Activated CD4-positive, alpha-beta memory T cell treated with anti-CD3 and anti-CD28 coated beads for 36 hours (primary cell): ENCODE measurements at regions not wholly inside any gene's neighbourhood (a gene's known extent, or its start where the extent isn't known, plus 50 kb on each side); places are given as distances from the start of the nearest gene placed in this dataset.
"Not testable (repeated sequence)": the region's sequence is repeated elsewhere in the genome, so short reads cannot be mapped to it uniquely, and the experiment has no call there.

Experiments
- CTCF ChIA-PET: fragments of 350-600 bp; sonication (Branson Sonifier 250); formaldehyde crosslinking; loops from one replicate; lab custom pipeline; 2021; ENCODE audit warnings: antibody characterized with exemption, inconsistent platforms; lab: Charles Lee
- POLR2A ChIA-PET: fragments of 350-600 bp; sonication (Branson Sonifier 250); formaldehyde crosslinking; loops from one replicate; lab custom pipeline; 2021; ENCODE audit warnings: antibody characterized with exemption; lab: Charles Lee
- DNase-seq: peaks from one replicate; pipeline ENCODE4 v3.0.0-alpha.2; 2020
- H3K27ac Mint-ChIP-seq: one replicate; pipeline ENCODE4 v1.8.0; 2021; ENCODE audit warnings: mixed read lengths
- H3K27me3 Mint-ChIP-seq: one replicate; pipeline ENCODE4 v1.8.0; 2021; ENCODE audit warnings: mixed read lengths
- H3K36me3 Mint-ChIP-seq: one replicate; pipeline ENCODE4 v1.8.0; 2021; ENCODE audit warnings: mixed read lengths
- H3K4me1 Mint-ChIP-seq: one replicate; pipeline ENCODE4 v1.8.0; 2021; ENCODE audit warnings: low read depth, mixed read lengths
- H3K4me3 Mint-ChIP-seq: one replicate; pipeline ENCODE4 v1.8.0; 2021; ENCODE audit warnings: mild to moderate bottlenecking, mixed read lengths
- H3K9me3 Mint-ChIP-seq: one replicate; pipeline ENCODE4 v1.8.0; 2021; ENCODE audit warnings: mixed read lengths
- intact Hi-C: fragments of 100-400 bp; cut with micrococcal nuclease; formaldehyde crosslinking; loops from one replicate; pipeline ENCODE4 v1.15.1; 2023

GRCh38 chr15:21692471-21693102 lies 184.9 kb downstream of the POTEB start:
- H3K27ac Mint-ChIP-seq, DNase-seq, H3K36me3 Mint-ChIP-seq, H3K4me3 Mint-ChIP-seq, intact Hi-C loops, H3K4me1 Mint-ChIP-seq, POLR2A ChIA-PET, H3K27me3 Mint-ChIP-seq, H3K9me3 Mint-ChIP-seq, CTCF ChIA-PET: not testable (repeated sequence)

- POLR2A ChIA-PET, CTCF ChIA-PET: not testable (repeated sequence)
These were observed 216.6 kb upstream of the POTEB3 start for GRCh38 chr15:21656798-21657397.

DNA sequence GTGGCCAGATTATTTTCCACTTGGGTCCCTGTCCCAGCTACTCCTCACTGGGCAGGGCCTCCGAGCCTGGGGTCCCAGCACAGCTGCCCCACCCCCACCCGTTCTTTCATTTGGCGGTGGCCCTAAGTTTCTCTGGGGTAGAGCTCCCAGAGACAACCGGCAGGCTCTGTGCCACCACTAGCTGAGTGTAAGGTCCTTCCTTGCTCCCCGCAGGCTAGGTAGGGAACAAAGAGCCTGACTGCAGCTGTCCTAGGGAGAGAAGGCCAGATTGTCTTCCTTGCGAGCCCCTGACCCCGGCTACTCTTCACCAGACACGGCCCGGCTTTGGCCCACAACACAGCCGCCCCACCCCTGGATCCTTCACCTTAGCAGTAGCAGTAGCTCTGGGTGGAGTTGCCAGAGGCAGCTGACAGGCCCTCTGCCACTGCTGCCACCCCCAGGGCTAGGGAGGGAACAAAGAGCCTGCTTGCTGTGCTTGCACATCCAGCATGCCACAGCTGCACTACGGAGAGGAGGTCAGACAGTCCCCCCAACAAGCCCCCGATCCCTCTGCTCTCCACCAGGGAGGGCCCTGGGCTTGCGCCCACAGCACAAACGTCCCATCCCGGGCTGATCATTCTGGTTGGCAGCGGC lies 215.9 kb upstream of the POTEB3 start:
- H3K4me3 Mint-ChIP-seq, H3K27me3 Mint-ChIP-seq, H3K9me3 Mint-ChIP-seq, H3K36me3 Mint-ChIP-seq, POLR2A ChIA-PET, intact Hi-C loops, H3K4me1 Mint-ChIP-seq, CTCF ChIA-PET, H3K27ac Mint-ChIP-seq, DNase-seq: not testable (repeated sequence)

More at GRCh38 chr15:21656798-21657397, 216.6 kb upstream of the POTEB3 start:
- H3K4me1 Mint-ChIP-seq, intact Hi-C loops, H3K9me3 Mint-ChIP-seq, DNase-seq, H3K36me3 Mint-ChIP-seq, H3K27ac Mint-ChIP-seq, H3K4me3 Mint-ChIP-seq, H3K27me3 Mint-ChIP-seq: not testable (repeated sequence)

DNA sequence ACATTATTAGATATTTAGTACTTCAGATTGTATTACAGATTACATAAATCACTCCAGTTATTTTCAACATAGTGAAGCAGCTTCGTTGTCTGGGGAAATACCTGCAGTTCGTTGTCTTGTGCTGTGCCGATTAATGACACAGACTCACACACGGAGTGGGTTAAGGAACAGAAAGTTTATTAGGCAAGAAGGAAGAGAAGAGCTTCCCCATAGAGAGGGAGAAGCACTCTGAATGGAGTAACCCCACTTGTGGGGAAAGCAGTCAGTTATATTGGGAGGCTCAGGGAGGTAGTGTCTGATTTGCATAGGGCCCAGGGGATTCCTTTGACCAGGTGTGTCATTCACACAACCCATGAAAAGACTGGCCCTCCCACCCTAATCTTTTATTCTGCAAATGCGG lies 213.4 kb upstream of the POTEB3 start:
- intact Hi-C loops, H3K36me3 Mint-ChIP-seq, CTCF ChIA-PET, H3K9me3 Mint-ChIP-seq, H3K4me3 Mint-ChIP-seq, H3K4me1 Mint-ChIP-seq, H3K27me3 Mint-ChIP-seq, H3K27ac Mint-ChIP-seq, DNase-seq, POLR2A ChIA-PET: not testable (repeated sequence)

DNA sequence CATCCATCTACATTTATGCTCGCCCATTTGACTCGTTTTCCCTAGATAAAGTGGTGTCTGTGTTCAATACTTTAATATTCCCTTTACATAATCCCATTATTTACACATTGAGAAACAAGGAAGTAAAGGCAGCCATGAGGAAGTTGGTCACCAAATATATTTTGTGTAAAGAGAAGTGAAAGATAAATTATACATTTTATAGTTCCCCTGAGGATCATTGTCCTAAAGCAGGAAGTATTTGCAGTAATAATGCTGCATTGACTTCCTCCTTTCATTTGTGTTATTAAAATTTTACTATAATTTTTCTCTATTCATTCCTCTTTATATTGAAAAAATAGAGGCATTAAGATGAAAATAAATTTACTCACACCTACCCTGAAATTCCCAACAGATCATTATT lies 198.5 kb upstream of the POTEB3 start:
- H3K27me3 Mint-ChIP-seq, POLR2A ChIA-PET, H3K4me1 Mint-ChIP-seq, CTCF ChIA-PET, H3K4me3 Mint-ChIP-seq, H3K9me3 Mint-ChIP-seq, intact Hi-C loops, H3K27ac Mint-ChIP-seq, DNase-seq, H3K36me3 Mint-ChIP-seq: not testable (repeated sequence)

DNA sequence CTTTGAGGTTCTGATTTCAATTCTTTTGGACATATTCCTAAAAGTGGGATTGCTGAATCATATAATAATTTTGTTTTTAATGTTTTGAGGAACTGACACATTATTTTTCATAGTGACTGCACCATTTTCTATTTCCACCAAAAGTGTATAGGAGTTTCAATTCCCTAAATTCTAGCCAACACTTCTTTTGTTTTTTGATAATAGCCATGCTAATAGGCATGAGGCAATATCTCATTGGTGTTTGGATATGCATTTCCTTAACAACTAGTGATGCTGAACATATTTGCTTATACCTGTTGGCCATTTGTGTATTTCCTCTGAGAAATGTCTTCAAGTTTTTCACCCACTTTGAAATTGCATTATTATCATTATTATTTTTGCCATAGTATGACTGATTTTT lies 186.4 kb upstream of the POTEB3 start:
- H3K9me3 Mint-ChIP-seq, DNase-seq, intact Hi-C loops, POLR2A ChIA-PET, H3K27ac Mint-ChIP-seq, H3K36me3 Mint-ChIP-seq, H3K4me1 Mint-ChIP-seq, H3K4me3 Mint-ChIP-seq, CTCF ChIA-PET, H3K27me3 Mint-ChIP-seq: not testable (repeated sequence)

DNA sequence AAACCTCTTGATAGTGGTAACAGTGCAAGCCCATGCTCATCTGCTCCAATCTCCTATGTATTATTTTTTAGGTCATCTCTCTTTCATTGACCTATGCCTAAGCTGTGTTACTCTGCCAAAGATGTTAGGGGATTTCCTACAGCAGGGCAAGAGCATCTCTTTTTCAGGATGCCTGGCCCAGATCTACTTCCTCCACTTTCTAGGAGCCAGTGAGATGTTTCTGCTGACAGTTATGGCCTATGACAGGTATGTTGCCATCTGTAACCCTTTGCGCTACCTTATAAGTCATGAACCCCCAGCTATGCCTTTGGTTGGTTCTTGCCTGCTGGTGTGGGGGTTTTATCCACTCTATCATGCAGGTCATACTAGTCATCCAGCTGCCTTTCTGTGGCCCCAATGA lies 168.9 kb upstream of the POTEB3 start:
- H3K4me3 Mint-ChIP-seq, H3K27ac Mint-ChIP-seq, H3K36me3 Mint-ChIP-seq, intact Hi-C loops, CTCF ChIA-PET, POLR2A ChIA-PET, DNase-seq, H3K4me1 Mint-ChIP-seq, H3K27me3 Mint-ChIP-seq, H3K9me3 Mint-ChIP-seq: not testable (repeated sequence)

DNA sequence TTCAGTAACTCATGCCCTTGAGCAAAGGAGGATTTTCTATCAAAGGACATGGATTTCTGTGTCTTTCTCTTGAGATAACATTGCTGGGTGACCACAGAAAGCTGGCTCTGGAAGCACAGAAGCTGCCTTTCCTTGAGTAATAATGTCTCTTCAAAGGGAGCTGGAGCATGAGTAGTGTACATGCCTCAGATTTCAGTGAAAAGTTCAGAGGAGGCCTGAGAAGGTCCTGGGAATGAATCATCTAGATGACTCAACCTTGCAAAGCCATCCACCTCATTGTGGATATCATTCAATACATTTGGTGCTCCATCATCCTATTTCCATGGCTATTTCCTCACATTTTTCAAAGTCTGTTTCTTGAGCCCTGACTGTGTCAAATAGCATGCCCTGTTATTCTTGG lies 125.1 kb upstream of the POTEB3 start:
- H3K9me3 Mint-ChIP-seq, H3K4me1 Mint-ChIP-seq, H3K27me3 Mint-ChIP-seq, intact Hi-C loops, DNase-seq, H3K4me3 Mint-ChIP-seq, CTCF ChIA-PET, POLR2A ChIA-PET, H3K36me3 Mint-ChIP-seq, H3K27ac Mint-ChIP-seq: not testable (repeated sequence)

DNA sequence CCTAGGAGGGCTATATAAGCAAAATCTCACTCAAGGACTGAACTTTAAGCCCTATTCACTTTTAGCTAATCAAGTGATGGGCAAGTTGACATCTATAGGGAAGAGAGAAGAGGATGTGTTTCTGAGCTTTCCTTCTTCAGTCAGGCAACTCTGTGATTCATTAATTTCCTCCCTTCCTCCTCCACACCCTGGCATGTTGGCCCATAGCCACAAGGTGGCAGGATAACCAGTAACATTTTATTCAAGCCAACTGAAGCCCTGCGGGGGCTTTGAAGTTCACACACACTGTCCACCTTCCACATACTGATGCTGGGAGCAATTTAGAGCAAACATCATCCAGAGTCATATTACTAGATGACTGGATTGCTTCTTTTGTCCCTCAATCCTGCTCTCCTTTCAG lies 111.5 kb upstream of the POTEB3 start:
- CTCF ChIA-PET, POLR2A ChIA-PET, H3K27ac Mint-ChIP-seq, H3K9me3 Mint-ChIP-seq, H3K4me1 Mint-ChIP-seq, intact Hi-C loops, DNase-seq, H3K27me3 Mint-ChIP-seq, H3K4me3 Mint-ChIP-seq, H3K36me3 Mint-ChIP-seq: not testable (repeated sequence)

DNA sequence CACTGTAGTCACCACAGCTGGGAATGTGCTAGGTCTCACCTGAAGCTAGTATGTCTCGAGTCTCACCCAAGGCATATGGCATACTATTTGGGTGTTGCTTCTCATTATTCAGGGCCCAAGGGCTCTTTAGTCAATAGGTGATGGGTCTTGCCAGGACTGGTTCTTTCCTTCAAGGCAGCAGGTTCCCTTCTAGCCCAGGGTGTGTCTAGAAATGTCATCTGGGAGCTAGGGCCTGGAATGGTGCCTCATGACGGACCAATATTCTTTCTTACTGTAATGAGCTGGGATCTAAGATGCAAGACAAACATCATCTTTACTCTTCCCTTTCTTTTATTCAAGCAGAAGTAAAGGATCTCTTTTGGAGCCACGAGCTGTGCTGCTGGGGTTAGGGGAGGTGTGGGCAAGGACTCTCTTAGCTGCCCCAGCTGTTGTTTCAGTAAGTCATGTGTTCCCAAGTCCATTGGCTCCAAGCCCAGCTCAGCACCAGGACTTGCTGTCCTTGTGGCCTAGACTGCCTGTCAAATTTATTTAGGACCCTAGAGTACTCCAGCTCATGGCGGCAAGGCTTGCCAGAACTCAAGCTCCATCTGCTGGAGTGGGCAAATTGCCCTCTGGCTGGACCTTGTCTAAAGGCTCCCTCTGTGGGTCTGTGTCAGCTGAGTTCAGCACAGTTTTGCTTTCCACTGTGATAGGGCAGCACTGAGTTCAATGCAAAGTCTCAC lies 106.0 kb upstream of the POTEB3 start:
- H3K4me1 Mint-ChIP-seq, H3K4me3 Mint-ChIP-seq, H3K27ac Mint-ChIP-seq, DNase-seq, H3K27me3 Mint-ChIP-seq, POLR2A ChIA-PET, H3K9me3 Mint-ChIP-seq, H3K36me3 Mint-ChIP-seq, intact Hi-C loops, CTCF ChIA-PET: not testable (repeated sequence)

DNA sequence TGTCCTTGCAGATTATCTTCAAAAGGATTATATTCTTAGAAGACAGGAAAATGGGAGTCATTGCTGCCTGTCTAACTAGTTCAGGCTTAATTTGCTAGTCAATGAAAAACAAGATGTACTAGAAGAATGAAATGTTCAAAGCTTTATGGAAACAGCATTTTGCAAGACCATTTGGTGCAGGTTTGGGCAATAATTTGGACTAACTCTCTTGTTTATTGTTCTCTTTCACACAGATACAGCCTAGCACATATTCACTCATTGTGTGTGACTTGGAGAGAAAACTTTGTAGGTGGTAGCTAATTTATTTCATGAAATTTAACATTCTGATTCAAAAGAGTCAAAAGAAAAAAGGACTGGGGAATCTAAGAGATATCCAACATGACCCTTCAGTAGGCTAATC lies 92.5 kb upstream of the POTEB3 start:
- H3K27me3 Mint-ChIP-seq, H3K4me1 Mint-ChIP-seq, POLR2A ChIA-PET, H3K36me3 Mint-ChIP-seq, H3K4me3 Mint-ChIP-seq, H3K9me3 Mint-ChIP-seq, intact Hi-C loops, H3K27ac Mint-ChIP-seq, CTCF ChIA-PET, DNase-seq: not testable (repeated sequence)

GRCh38 chr15:21516248-21516647 lies 75.9 kb upstream of the POTEB3 start:
- H3K9me3 Mint-ChIP-seq, H3K27me3 Mint-ChIP-seq, H3K36me3 Mint-ChIP-seq, intact Hi-C loops, H3K27ac Mint-ChIP-seq, CTCF ChIA-PET, POLR2A ChIA-PET, DNase-seq, H3K4me3 Mint-ChIP-seq, H3K4me1 Mint-ChIP-seq: not testable (repeated sequence)
